T-helper 1 cell treated with Interleukin-12 subunit alpha and Interleukin-12 subunit beta and Interleukin-4 antibody, amounts not matched to agents 30 μg/mL and 1 μg/mL, for 36 hours (primary cell): ENCODE measurements at regions not wholly inside any gene's neighbourhood (a gene's known extent, or its start where the extent isn't known, plus 50 kb on each side); places are given as distances from the start of the nearest gene placed in this dataset.

Experiments used
- H3K27ac Mint-ChIP-seq: one replicate; pipeline ENCODE4 v1.8.0; 2021; ENCODE audit warnings: mild to moderate bottlenecking, mixed read lengths
- H3K27me3 Mint-ChIP-seq: one replicate; pipeline ENCODE4 v1.8.0; 2021; ENCODE audit warnings: low read depth, mixed read lengths
- H3K36me3 Mint-ChIP-seq: one replicate; pipeline ENCODE4 v1.8.0; 2021; ENCODE audit warnings: low read depth, mixed read lengths
- H3K4me1 Mint-ChIP-seq: one replicate; pipeline ENCODE4 v1.8.0; 2021; ENCODE audit warnings: low read depth, mixed read lengths
- H3K4me3 Mint-ChIP-seq: one replicate; pipeline ENCODE4 v1.8.0; 2021; ENCODE audit warnings: mild to moderate bottlenecking, moderate library complexity, mixed read lengths
- H3K9me3 Mint-ChIP-seq: one replicate; pipeline ENCODE4 v1.8.0; 2021; ENCODE audit warnings: mixed read lengths

DNA sequence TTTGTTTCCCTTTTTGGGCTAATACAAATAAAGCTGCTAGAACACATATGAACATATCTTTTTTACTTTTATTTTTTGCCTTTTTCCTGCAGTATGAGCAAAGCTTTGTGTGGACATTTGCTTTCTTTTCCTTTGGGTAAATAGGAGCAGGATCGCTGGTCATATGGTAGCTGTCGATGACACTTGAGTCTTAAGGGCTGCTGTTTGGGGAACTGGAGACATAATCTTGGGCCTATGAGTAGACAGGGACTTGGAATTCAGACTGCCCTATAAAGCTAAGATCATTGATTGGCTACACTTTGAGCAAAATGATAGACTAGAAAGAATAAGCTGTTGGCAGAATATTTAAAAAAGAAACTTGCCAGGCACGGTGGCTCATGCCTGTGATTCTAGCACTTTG, 60.9 kb upstream of the ABL1 start:
- H3K27ac Mint-ChIP-seq, result no peak overlapping the region
- H3K9me3 Mint-ChIP-seq, result peaks cover 16% of the 10 kb centered on the region
- peaks cover 6% of the 10 kb centered on the region for H3K4me1 Mint-ChIP-seq
- H3K4me3 Mint-ChIP-seq, result no peak overlapping the region
- peaks cover 12% of the 10 kb centered on the region for H3K27me3 Mint-ChIP-seq
- no peaks in the 10 kb centered on the region for H3K36me3 Mint-ChIP-seq

DNA sequence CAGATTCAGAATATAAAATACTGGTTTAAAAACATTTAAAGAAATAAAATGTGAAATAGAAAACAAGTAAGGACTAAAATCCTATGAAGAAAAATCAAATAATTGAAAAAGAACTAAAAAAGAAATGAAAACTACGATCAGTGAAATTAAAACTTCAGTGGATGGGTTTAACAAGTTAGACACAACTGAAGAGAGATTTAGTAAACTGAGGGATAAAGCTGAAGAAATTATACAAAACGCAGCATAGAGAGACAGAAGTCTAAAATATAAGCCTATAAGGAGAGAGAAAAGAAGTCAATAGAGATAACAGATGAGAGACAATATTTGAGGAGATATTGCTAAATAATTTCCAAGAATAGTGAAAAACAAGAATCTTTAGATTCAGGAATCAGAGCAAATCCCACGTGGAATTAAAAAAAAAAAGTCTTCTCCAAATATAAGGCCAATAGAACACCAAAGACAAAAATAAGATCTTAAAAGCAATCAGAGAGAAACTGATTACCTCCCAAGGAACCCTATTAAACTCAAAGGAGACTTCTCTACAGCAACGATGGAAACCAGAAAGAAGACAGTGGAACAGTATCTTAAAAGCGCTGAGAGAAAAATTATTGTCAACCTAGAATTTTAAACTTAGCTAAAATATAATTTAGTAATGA, 59.6 kb upstream of the ABL1 start:
- H3K4me1 Mint-ChIP-seq, result peaks cover 6% of the 10 kb centered on the region
- H3K4me3 Mint-ChIP-seq, result no peak overlapping the region
- peaks cover 12% of the 10 kb centered on the region for H3K27me3 Mint-ChIP-seq
- H3K9me3 Mint-ChIP-seq, result peaks cover 16% of the 10 kb centered on the region
- H3K27ac Mint-ChIP-seq, result no peak overlapping the region
- H3K36me3 Mint-ChIP-seq, result no peaks in the 10 kb centered on the region

- H3K4me1 Mint-ChIP-seq, result peaks cover 6% of the 10 kb centered on the region
- no peak overlapping the region for H3K4me3 Mint-ChIP-seq
- no peak overlapping the region for H3K27ac Mint-ChIP-seq
- H3K36me3 Mint-ChIP-seq, result no peaks in the 10 kb centered on the region
- H3K9me3 Mint-ChIP-seq, result peaks cover 16% of the 10 kb centered on the region
- peaks cover 8% of the 10 kb centered on the region for H3K27me3 Mint-ChIP-seq
Measured at GRCh38 chr9:130779153-130779855, 55.8 kb upstream of the ABL1 start.

GRCh38 chr9:130780415-130780814, 54.6 kb upstream of the ABL1 start:
- H3K9me3 Mint-ChIP-seq, result peaks cover 10% of the 10 kb centered on the region
- H3K4me3 Mint-ChIP-seq, result no peak overlapping the region

DNA sequence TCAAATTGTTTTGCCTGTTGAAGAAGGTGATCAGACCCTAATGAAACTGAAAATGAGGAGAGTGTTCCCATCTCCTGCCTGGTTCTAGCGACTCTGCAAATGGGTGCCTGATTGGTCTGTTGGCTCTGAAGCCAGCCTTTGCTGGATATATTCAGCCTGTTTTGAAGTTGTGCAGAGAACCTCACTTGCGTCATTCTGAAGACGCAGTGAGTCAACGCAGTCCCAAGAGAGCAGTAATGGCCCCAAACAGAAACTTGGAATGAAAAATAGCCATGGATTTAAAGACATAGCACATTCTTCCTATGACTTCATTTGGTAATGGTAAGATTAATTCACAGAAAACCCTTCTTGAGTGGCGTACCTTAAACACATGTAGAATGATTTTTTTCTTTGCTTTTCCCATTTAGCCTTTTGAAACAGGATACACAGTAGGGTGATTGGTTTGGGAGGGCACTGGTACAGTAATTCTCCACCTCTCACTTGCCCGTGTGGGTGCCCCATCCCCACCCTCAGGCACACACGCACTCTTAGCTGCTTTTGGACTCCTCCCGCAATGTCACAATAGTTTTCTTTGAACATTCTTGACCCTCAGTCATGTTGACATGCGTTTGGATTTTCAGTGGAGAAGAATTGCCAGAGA, 54.1 kb upstream of the ABL1 start:
- no peak overlapping the region for H3K4me3 Mint-ChIP-seq
- peaks cover 4% of the 10 kb centered on the region for H3K9me3 Mint-ChIP-seq
- H3K4me1 Mint-ChIP-seq, result peaks cover 3% of the 10 kb centered on the region
- H3K27ac Mint-ChIP-seq, result no peak overlapping the region
- no peaks in the 10 kb centered on the region for H3K36me3 Mint-ChIP-seq
- peaks cover under 1% of the 10 kb centered on the region for H3K27me3 Mint-ChIP-seq

More at GRCh38 chr9:130780415-130780814, 54.6 kb upstream of the ABL1 start:
- Mint-ChIP-seq H3K27ac (no peak overlapping the region), H3K36me3 (no peaks in the 10 kb centered on the region), H3K27me3 (peaks cover 6% of the 10 kb centered on the region), H3K4me1 (peaks cover 3% of the 10 kb centered on the region)

DNA sequence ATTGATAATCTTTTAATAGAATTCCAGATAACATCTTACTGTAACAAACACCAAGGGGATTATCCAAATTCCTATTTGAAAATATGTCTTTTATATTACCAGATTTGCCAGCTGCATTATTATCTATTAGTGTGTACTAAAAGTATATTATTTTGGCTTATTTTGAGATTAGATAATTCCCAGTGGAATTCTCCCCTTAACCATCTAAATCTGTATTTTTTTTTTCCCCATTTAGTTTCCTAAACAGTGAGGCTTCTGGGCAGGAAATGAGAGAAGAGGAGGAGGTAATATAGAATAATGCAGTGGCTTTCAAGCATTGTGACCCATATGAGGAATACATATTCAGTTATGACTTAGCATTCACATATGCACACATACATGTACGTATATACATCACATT, 53.5 kb upstream of the ABL1 start:
- Mint-ChIP-seq H3K4me1 (peaks cover 3% of the 10 kb centered on the region), H3K27me3 (no peaks in the 10 kb centered on the region), H3K4me3 (no peak overlapping the region), H3K9me3 (peaks cover 4% of the 10 kb centered on the region), H3K36me3 (no peaks in the 10 kb centered on the region), H3K27ac (no peak overlapping the region)

GRCh38 chr9:130782886-130783530, 52.0 kb upstream of the ABL1 start:
- Mint-ChIP-seq H3K27ac (no peak overlapping the region), H3K4me3 (no peak overlapping the region), H3K4me1 (peaks cover 3% of the 10 kb centered on the region), H3K27me3 (no peaks in the 10 kb centered on the region), H3K9me3 (no peaks in the 10 kb centered on the region), H3K36me3 (no peaks in the 10 kb centered on the region)

DNA sequence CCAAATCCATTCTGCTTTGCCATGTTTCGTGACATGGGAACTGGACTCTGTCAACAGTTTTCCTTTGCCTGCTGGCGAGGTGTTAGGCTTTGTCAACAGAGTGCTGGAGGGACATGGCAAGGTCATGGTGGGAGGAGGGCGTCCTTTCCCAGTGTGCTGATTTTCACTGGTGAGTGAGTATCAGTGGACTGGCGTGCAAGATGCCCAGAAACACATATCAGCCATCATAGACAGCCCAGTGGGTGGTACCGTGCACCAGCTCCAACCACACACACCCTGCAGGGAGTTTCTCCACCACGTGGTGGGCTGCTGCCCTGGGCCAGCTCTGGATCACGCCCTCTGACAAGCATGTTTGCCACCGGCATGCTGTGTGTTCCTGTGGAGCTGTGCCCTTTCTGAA, 50.0 kb upstream of the ABL1 start:
- peaks cover 3% of the 10 kb centered on the region for H3K36me3 Mint-ChIP-seq
- H3K9me3 Mint-ChIP-seq, result peaks cover 17% of the 10 kb centered on the region
- H3K4me3 Mint-ChIP-seq, result no peak overlapping the region
- H3K4me1 Mint-ChIP-seq, result no peaks in the 10 kb centered on the region
- no peaks in the 10 kb centered on the region for H3K27me3 Mint-ChIP-seq
- no peak overlapping the region for H3K27ac Mint-ChIP-seq
